Activated naive CD4-positive, alpha-beta T cell treated with anti-CD3 and anti-CD28 coated beads, Interleukin-2, amount 50 U/mL, for 72 hours (primary cell): ENCODE measurements at regions not wholly inside any gene's neighbourhood (a gene's known extent, or its start where the extent isn't known, plus 50 kb on each side); places are given as distances from the start of the nearest gene placed in this dataset.
"Not testable (repeated sequence)": the region's sequence is repeated elsewhere in the genome, so short reads cannot be mapped to it uniquely, and the experiment has no call there.

Source experiments
- ATAC-seq, 2 donors: fragments of 150-1000 bp; cut with Tn5 transposase; 2 replicates each; pipeline ENCODE4 v1.10.0; 2021; ENCODE audit warnings: mild to moderate bottlenecking in 2 of 2, moderate library complexity in 2 of 2
- DNase-seq, 2 donors: peaks; one replicate each; pipeline ENCODE4 v3.0.0; 2021 to 2022; ENCODE audit warnings: low spot score in 2 of 2
- H3K27ac Mint-ChIP-seq, 2 donors: one replicate each; pipeline ENCODE4 v1.8.0; 2022; ENCODE audit warnings: mild to moderate bottlenecking in 2 of 2, mixed read lengths in 2 of 2
- H3K36me3 Mint-ChIP-seq, 2 donors: one replicate each; pipeline ENCODE4 v1.8.0; 2022; ENCODE audit warnings: mixed read lengths in 2 of 2
- H3K9me3 Mint-ChIP-seq, 2 donors: one replicate each; pipeline ENCODE4 v1.8.0; 2022; ENCODE audit warnings: mixed read lengths in 2 of 2

DNA sequence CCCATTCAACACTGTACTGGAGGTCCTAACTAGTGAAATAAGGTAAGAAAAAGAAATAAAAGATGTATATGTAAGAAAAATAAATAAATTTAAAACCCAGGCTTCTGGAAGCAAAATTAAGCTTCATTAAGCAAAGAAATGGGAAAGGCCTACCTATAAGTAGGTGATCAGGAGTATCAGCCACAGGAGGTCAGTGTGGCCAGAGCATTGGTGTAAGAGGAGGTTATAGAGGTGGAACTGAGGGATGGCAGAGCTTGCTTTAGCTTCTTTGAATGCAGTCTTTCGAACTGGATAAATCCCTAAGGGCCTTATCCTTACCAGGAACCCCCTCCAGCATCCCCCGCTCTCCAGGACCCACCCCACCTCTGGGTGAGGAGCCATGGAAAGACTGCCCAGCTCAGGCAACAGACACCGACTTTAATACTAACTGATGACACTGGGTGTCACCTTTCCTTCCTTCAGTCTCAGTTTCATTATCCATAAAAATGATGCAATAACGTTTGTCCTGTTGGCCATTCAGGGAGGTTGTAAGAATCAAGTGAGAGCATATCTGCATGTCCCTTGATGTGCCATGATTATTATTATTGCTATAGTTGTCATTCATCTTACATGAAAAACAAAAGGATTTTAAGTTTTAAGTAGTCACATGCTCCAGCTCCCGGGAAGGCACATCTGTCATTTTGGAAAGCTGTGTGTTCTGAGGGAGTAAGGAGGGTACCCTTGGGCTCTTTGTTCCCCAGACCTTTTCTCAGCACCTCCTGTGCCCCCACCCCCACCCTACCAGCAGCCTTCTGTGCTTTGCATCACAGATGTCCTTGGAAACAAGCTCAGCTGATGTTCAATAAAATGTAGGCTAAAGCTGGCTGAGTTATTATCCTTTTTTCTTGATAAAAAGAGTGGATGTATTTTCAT, 50.8 kb upstream of the CTNNA1 start:
- DNase-seq (no peak), ATAC-seq (no peak)
- Mint-ChIP-seq H3K27ac (no peak overlapping the region), H3K36me3 (no peaks in the 10 kb centered on the region), H3K9me3 (peaks cover 0 to 5% of the 10 kb centered on the region in 2 donors)

DNA sequence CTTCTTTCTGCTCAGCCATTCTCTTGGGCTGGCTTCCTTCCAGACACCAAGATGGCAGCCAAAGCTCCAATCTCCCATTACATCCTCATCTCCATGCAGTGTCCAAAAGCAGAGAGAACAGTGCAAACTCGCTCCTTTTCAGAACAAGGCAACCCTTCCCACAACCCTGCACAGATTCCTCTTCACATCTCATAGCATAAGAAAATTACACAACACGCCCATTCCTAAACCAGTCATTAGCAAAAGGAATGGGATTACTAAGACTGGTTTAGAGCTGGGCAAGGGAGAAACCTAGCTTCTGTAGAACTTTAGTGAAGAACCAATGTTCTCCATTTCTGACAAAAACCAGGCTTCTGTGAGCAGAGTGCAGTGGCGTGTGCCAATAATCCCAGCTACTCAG, 51.5 kb upstream of the CTNNA1 start:
- H3K36me3 Mint-ChIP-seq, result no peaks in the 10 kb centered on the region
- H3K9me3 Mint-ChIP-seq, result peaks cover 0 to 5% of the 10 kb centered on the region in 2 donors
- ATAC-seq (no peak), DNase-seq (no peak)
- no peak overlapping the region for H3K27ac Mint-ChIP-seq

DNA sequence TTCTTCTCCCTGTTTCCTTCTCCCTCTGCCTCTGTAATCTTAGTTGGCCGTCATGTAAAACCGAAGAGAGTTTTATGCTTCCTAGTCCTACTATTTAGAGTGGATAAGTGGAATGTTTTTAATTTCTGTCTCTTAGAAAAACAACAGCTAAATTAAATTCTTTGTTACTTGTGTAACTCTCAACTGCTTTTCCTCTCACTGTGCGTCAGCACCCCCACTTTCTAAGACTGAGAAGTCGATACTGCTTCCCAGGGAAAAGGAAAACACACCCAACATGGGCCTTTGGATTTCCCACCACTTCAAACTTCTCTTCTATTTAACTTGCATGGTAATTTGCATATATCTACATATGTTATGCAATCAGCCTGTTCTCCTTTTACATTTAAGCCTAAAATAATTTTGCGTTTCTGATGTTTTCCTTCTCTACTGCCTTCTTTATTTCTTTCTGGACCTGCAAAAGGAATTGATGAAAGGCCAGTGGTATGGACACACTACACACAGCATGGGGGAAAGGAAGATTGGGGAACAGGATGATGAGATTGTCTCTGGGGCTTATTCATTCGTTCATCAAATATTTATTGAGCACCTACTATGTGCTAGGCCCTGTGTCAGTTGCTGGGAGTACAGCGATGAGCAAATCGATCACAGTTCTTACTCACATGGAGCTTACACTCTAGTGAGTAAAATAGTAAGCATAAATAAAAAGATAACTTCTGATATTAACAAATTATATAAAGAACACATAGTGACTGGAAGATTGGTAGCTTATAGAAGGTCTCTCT, 52.5 kb upstream of the CTNNA1 start:
- DNase-seq (no peak), ATAC-seq (no peak)
- no peak overlapping the region for H3K27ac Mint-ChIP-seq
- peaks cover 0 to 5% of the 10 kb centered on the region in 2 donors for H3K9me3 Mint-ChIP-seq
- no peaks in the 10 kb centered on the region for H3K36me3 Mint-ChIP-seq

DNA sequence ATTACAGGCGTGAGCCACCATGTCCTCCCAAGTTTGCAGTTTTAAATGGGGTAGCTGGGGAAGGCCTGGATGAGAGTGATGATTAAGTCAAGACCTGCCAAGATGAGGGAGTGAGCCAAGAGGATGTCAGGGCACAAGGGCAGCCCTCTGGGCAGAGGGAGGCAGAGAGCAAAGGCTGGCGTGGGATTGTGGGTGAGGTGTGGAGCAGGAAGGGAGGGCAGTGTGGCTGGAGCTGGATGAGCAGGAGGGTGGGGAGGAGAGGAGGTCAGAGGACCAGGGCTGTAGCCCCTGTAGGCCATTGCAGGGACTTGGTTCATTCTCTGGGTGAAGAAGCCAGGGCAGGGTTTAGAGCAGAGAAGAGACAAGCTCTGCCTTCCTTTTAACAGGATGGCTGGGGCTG, 53.7 kb upstream of the CTNNA1 start:
- no peaks in the 10 kb centered on the region for H3K36me3 Mint-ChIP-seq
- no peak for DNase-seq
- H3K27ac Mint-ChIP-seq, result no peak overlapping the region
- no peak for ATAC-seq
- peaks cover 0 to 5% of the 10 kb centered on the region in 2 donors for H3K9me3 Mint-ChIP-seq

DNA sequence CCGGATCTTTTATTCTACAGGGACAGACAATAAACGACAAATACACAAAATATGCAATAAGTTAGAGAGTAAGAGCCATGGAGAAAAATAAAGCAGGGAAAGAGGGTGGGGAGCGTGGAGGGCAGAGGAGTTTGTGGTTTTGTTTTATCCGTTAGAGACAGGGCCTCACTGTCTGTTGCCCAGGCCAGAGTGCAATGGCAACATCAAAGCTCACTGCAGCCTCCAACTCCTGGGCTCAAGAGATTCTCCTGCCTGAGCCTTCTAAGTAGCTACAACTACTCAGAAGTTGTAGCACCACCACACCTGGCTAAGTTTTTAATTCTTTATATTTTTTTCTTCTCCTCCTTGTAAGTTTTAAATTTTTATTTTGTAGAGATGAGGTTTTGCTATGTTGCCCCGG, 54.5 kb upstream of the CTNNA1 start:
- H3K36me3 Mint-ChIP-seq, result no peaks in the 10 kb centered on the region
- peaks cover 0 to 5% of the 10 kb centered on the region in 2 donors for H3K9me3 Mint-ChIP-seq
- ATAC-seq (no peak), DNase-seq (no peak)
- no peak overlapping the region for H3K27ac Mint-ChIP-seq

DNA sequence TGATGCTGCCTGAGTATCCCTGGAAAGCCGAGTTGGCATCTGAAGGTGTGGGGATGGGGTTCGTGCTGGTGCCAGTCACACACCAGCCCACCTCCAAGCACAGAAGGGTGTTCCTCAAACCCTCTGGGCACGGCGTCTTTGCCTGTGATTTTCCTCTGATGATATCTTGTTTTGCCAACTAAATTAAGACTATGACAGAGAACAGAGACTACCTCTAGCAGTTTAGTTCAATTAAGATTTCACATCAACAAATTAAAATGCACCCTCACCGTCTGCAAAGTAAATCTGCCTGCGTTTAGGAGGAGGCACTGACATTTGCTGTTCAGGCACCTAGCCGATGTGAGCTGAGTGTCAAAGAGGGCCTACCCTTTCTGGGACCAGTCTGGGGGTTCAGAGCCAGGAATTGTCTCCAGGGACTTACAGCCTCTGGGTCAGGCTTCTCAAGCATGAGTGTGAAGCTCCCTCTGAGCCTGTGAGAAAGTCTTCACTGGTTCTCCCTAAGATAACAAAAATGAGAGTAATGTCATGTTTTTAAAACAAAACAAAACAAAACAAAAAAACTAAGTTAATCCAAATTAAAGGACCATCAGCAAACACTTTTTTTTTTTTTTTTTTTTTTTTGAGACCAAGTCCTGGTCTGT, 55.4 kb upstream of the CTNNA1 start:
- H3K9me3 Mint-ChIP-seq, result peaks cover 0 to 5% of the 10 kb centered on the region in 2 donors
- H3K27ac Mint-ChIP-seq, result no peak overlapping the region
- no peak for ATAC-seq
- no peaks in the 10 kb centered on the region for H3K36me3 Mint-ChIP-seq
- no peak for DNase-seq

DNA sequence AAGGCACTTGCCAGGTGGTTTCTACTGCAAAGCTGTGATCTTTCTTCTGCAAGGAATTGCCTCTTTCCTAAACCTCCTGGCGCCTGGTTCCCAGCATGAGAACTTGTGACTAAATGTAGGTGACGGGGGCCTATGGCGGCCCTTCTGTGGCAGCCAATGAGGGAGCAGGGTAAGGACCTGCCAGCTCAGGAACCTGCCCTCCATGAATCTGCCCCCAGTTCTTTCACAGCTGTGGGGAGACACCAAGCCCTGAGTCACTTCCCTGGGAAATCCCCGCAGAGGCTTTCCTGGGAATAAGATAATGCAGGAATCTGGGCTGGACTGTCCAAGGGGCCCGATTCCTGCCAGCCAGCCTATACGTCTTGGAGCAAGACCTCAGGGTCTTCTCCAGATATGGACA, 56.7 kb upstream of the CTNNA1 start:
- DNase-seq (no peak), ATAC-seq (no peak)
- peaks cover 0 to 8% of the 10 kb centered on the region in 2 donors for H3K36me3 Mint-ChIP-seq
- H3K9me3 Mint-ChIP-seq, result peaks cover 3 to 8% of the 10 kb centered on the region in 2 donors
- no peak overlapping the region for H3K27ac Mint-ChIP-seq

DNA sequence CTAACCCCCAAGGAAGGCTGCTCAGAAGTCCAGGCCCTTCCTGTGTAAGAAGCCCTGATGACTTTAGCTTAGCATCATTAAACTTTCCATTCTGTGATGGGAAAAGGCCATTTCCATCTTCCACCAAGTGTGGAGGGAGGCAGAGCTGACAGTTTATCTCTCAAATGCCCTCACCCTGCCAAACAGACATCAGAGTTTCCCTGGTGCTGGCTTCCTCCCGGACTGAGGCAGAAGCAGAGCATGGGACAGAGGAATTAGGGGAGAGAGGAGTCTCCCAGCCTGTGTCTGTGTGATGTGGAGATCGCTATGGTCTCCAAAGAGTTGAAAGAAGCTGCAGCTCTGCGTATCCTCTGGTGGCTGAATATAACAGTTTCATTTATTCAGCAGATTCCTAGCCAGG, 57.4 kb upstream of the CTNNA1 start:
- no peak overlapping the region for H3K27ac Mint-ChIP-seq
- H3K36me3 Mint-ChIP-seq, result peaks cover 0 to 10% of the 10 kb centered on the region in 2 donors
- DNase-seq (no peak), ATAC-seq (no peak)
- peaks cover 3 to 8% of the 10 kb centered on the region in 2 donors for H3K9me3 Mint-ChIP-seq

DNA sequence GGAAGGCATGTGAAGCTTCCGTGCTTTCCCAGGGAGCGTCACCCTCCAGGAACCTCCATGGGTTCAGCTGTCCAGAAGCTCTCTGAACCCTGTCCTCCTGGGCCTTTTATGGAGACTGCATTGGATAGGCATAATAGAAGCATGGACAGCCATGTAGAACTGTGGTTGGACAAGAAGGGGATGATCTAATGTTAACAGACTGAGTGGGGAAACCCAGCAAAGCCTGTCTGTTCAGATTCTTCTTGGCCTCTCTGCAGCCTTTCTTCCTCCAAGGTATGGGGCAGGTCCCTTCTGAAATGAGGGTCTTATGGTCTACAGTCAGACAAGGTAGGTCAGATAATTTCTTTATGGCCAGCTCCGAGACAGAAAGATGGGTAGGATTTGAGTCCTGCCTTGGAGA, 59.1 kb upstream of the CTNNA1 start:
- DNase-seq (no peak), ATAC-seq (no peak)
- peaks cover 0 to 10% of the 10 kb centered on the region in 2 donors for H3K36me3 Mint-ChIP-seq
- H3K9me3 Mint-ChIP-seq, result peaks cover 3 to 8% of the 10 kb centered on the region in 2 donors
- H3K27ac Mint-ChIP-seq, result no peak overlapping the region

DNA sequence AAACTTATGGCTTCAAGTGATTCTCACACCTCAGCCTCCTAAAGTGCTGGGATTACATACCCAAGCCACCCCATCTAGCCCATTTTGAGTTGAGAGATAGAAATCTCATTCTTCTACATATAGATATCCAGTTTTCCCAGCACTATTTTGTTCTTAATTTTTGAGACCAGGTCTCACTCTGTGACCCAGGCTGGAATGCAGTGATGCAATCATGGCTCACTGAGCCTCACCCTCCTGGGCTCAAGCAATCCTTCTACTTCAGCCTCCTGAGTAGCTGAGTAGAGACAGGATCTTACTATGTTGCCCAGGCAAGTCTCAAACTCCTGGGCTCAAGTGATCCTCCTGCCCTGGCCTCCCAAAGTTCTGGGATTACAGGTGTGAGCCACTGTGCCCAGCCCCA, 60.9 kb upstream of the CTNNA1 start:
- ATAC-seq (no peak), DNase-seq (no peak)
- peaks cover 6 to 12% of the 10 kb centered on the region in 2 donors for H3K9me3 Mint-ChIP-seq
- no peak overlapping the region for H3K27ac Mint-ChIP-seq
- peaks cover 0 to 10% of the 10 kb centered on the region in 2 donors for H3K36me3 Mint-ChIP-seq

DNA sequence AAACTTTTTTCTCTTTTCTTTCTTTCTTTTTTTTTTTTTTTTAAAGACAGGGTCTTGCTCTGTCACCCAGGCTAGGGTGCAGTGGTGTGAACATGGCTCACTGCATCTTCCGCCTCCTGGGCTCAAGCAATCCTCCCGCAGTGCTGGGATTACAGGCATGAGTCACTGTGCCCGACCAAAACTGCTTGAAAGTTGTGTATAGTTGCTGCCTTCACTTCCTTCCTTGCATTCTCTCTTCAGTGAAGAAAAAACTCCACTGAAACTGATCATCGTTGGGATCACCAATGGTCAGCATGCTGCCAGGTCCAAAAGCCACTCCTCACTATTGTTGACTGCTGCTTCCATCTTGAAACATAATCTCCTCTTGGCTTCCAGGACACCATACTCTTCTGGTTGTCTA, 66.6 kb upstream of the CTNNA1 start:
- Mint-ChIP-seq H3K27ac (no peak overlapping the region), H3K36me3 (peaks cover 18 to 22% of the 10 kb centered on the region in 2 donors), H3K9me3 (peaks cover 13 to 18% of the 10 kb centered on the region in 2 donors)
- ATAC-seq (no peak), DNase-seq (no peak)

DNA sequence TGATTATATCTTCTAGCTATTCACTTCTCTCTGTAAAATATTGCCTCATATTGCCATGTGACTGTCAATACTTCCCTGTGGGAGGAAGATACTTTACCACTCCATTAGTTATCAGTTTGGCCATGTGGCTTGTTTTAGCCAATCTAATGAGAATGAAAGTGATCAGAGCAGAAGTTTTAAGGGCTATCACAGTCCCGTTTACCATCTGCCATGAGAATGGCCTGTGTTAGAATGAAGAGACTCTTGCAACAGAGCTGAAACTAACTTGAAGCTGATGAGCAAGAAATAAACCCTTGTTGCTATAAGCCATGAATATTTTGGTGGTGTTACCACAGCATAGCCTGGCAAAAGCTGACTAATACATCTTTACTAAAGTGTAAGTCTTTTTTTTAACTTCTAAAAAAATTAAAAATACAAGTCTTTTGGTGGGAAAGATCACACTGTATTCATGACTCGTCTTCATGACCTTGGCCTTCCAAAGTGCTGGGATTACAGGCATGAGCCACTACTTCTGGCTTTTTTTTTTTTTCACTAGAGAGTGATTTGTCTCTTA, 68.0 kb upstream of the CTNNA1 start:
- Mint-ChIP-seq H3K27ac (no peak overlapping the region), H3K36me3 (peaks cover 14 to 22% of the 10 kb centered on the region in 2 donors)
- no peak for ATAC-seq

DNA sequence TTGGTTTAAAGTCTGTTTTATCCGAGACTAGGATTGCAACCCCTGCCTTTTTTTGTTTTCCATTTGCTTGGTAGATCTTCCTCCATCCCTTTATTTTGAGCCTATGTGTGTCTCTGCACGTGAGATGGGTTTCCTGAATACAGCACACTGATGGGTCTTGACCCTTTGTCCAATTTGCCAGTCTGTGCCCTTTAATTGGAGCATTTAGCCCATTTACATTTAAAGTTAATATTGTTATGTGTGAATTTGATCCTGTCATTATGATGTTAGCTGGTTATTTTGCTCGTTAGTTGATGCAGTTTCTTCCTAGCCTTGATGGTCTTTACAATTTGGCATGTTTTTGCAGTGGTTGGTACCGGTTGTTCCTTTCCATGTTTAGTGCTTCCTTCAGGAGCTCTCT, 70.8 kb upstream of the CTNNA1 start:
- not testable (repeated sequence) for DNase-seq, H3K27ac Mint-ChIP-seq, ATAC-seq
- Mint-ChIP-seq H3K36me3 (peaks cover 21 to 22% of the 10 kb centered on the region in 2 donors), H3K9me3 (peaks cover 8 to 19% of the 10 kb centered on the region in 2 donors)

More for the DNA sequence above, 68.0 kb upstream of the CTNNA1 start:
- no peak for DNase-seq
- H3K9me3 Mint-ChIP-seq, result peaks cover 11 to 22% of the 10 kb centered on the region in 2 donors

DNA sequence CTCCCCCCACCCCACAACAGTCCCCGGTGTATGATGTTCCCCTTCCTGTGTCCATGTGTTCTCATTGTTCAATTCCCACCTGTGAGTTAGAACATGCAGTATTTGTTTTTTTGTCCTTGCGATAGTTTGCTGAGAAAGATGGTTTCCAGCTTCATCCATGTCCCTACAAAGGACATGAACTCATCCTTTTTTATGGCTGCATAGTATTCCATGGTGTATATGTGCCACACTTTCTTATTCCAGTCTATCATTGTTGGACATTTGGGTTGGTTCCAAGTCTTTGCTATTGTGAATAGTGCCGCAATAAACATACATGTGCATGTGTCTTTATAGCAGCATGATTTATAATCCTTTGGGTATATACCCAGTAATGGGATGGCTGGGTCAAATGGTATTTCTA, 74.4 kb upstream of the CTNNA1 start:
- DNase-seq, ATAC-seq, H3K27ac Mint-ChIP-seq: not testable (repeated sequence)
- H3K36me3 Mint-ChIP-seq, result peaks cover 14 to 18% of the 10 kb centered on the region in 2 donors
- H3K9me3 Mint-ChIP-seq, result peaks cover 11 to 17% of the 10 kb centered on the region in 2 donors

DNA sequence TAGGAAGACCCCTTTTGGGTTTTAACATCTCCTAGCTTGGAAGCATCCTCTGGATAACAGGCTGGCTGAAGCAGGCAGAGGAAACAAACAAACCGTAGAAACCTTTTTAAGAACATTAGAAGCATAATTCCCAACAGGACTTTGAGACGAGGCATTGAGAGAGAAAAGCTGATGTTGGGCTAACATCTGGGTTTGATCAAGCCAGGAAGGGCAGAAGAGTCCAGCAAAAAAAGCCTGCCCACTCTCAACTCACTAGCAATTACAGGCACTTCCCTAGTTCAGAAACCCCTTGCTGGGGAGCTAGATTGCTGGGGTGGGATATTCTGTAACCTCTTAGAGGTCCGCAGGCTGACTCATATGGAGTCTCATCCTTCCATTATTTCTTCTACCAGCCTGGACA, 75.4 kb upstream of the CTNNA1 start:
- ATAC-seq (no peak), DNase-seq (no peak)
- Mint-ChIP-seq H3K9me3 (peaks cover 10 to 21% of the 10 kb centered on the region in 2 donors), H3K27ac (no peak overlapping the region), H3K36me3 (peaks cover 6 to 14% of the 10 kb centered on the region in 2 donors)

DNA sequence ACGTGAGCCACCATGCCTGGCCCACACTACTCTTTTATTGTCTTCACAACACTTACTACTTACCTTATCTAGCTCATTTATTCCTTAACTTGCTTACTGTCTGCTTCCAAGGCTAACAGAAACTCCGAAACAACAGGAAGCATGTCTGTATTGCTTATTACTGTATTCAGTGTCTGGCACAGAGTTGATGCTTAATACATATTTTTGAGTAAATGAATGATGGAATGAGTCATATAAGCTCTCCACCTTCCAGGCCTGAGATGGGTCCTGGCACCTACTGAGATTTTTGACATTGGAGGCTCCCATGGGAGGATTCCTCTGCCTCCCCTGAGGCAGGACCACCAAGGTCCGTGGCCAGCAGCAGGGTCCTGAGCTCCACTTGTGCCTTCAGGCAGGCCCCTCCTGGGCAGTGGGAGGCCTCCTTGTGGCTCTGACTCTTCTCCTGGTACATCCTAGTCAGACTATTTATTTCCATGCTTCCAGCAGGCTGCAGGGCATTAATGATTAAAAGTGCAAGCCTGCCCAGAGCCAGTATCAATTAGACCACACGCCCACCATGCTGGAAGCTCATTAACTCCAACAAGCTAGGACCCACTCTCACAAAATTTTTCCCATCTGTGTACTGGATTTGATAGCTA, 76.5 kb upstream of the CTNNA1 start:
- no peak overlapping the region for H3K27ac Mint-ChIP-seq
- peaks cover 10 to 18% of the 10 kb centered on the region in 2 donors for H3K9me3 Mint-ChIP-seq
- peaks cover 6 to 14% of the 10 kb centered on the region in 2 donors for H3K36me3 Mint-ChIP-seq
- ATAC-seq, result no peak
- no peak for DNase-seq
